HG02798 (cell line): ENCODE measurements at regions not wholly inside any gene's neighbourhood (a gene's known extent, or its start where the extent isn't known, plus 50 kb on each side); places are given as distances from the start of the nearest gene placed in this dataset.
"Not testable (repeated sequence)": the region's sequence is repeated elsewhere in the genome, so short reads cannot be mapped to it uniquely, and the experiment has no call there.

Source experiments
- ATAC-seq: cut with Tn5 transposase; IDR thresholded peaks from one replicate; pipeline ENCODE4 v1.9.1; 2021; ENCODE audit warnings: mild to moderate bottlenecking; ENCODE audit not compliant: unreplicated experiment, poor library complexity

DNA sequence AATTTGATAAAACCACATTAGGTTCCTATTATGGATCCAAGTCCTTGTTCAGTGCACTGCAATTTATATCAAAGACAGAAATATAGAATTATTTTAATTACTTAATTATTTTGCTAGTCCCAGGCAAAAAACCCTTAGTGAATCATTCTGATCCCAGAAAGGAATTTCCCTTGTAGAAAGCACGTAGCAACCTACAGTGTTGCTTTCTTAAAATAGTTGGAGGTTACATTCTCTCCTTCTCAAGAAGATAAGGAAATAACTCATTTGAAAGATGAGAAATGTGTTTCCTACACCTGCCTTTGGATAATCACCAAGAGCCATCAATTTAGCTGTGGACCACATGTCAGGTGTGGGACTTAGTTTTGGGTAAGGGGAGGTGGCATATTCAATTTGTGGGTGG is 434.9 kb downstream of the SHISA9 start:
- ATAC-seq = no peak

DNA sequence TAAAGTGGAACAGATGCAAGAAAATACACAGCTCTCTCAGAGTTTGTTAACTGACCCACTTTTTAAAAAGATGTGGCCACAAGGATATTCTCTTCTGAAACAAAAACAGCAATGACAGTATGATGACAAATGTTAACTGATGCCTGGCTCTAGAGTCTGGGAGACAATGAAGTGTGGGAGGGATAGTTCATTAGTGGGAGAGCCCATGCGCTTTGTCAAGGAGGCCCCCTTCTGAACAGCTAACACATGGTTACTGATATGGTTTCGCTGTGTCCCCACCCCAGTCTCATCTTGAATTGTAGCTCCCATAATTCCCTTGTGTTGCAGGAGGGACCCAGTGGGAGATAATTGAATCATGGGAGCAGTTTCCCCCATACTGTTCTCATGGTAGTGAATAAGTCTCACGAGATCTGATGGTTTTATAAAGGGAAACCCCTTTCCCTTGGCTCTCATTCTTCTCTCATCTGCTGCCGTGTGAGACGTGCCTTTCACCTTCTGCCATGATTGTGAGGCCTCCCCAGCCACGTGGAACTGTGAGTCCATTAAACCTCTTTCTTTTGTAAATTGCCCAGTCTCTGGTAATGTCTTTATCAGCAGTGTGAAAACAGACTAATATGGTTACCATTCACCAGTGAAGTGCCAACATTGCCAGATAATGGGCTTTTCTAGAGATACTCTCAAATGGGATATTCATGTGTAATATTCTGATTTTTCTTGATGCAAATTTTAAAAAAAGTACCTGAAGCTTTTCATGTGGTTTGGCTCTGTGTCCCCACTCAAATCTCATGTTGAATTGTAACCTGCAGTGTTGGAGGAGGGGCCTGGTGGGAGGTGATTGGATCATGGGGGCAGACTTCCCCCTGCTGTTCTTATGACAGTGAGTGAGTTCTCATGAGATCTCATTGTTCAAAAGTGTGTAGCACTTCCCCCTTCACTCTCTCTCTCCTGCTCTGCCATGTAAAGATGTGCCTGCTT is 435.8 kb downstream of the SHISA9 start:
- ATAC-seq = not testable (repeated sequence)

DNA sequence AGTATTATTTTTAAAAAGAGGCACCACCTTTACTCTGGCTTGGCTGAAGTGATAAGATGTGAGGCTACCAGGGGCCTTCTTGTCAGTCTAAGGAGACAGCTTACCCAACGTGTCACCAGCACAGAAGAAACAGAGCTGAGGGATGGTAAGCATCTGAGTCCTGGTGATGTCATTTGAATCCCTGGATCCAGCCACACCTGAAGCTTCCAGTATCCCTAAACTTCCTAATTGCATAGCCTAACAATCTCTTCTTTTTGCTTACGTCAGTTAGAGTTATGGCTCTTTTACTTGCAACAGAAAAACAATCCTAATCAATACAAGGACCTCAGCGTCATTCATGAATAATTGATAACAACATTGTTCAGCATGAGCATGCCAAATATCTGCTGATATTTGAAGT is 436.6 kb downstream of the SHISA9 start:
- no peak for ATAC-seq

DNA sequence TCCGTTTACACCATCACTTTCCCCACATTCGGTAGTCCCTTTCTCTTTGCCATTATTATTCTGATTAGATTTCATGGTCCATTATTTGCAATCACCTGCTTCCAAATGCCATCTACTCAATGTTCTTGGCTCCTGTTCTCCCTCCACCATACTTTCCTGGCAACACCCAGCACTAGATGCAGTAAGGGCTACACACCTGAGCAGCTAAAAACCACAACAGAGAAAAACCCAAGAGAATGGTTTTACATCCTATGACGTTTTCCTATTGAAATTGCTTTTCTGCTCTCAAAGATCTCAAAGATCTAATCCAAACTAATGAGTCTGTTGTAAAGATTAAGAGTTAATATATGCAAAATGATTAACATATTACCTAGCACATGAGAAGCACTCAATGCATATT is 441.3 kb downstream of the SHISA9 start:
- no peak for ATAC-seq

DNA sequence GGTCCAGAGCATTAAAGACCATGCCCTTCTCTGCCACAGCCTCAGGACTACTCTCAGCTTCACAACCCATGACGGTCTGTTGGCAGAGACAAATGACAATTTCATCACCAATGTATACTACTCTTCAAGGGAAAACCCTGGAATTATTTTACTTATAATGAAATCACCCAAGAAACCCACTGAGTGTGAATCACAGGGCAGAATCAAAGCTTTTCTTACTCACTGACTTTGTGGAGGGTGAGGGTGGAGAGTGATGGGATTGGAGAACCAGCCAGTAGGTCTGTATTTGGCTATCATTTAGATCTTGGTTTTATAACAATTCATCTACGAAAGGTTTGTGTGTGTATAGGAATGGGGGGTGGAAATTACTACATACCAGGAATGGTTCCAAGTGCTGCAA is 442.6 kb downstream of the SHISA9 start:
- no peak for ATAC-seq

DNA sequence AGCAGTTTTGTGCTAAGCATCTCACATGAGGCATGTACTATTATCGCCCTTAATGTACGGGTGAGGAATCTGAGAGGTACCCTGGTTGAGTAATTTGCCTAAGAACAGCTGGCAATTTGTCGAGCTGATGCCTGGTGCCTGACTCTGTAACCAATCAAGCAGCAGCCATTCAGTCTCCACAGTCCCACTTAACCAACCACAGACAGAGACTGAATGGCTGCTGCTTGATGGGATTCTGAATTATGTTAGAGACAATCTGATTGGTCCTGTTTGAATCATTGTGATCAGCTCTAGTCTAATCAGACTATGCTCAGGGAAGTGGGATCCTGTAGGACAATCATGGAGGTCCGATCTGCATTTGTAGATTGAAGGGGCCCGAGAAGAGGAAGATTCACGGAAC is 447.0 kb downstream of the SHISA9 start:
- no peak for ATAC-seq

DNA sequence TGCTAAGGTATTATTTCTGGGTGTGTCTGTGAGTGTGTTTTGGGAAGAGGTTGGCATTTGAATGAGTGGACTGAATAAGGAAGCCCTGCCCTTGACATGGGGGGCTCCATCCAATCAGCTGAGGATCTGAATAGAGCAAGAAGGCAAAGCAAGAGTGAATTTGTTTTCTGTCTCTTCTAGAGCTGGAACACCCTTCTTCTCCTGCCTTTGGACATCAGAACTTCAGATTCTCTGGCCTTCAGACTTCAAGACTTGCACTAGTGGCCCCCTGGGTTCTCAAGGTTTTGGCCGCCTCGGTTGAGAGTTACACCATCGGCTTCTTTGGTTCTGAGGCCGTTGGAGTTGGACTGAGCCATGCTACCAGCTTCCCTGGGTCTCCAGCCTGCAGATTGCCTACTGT is 448.6 kb downstream of the SHISA9 start:
- ATAC-seq = no peak

DNA sequence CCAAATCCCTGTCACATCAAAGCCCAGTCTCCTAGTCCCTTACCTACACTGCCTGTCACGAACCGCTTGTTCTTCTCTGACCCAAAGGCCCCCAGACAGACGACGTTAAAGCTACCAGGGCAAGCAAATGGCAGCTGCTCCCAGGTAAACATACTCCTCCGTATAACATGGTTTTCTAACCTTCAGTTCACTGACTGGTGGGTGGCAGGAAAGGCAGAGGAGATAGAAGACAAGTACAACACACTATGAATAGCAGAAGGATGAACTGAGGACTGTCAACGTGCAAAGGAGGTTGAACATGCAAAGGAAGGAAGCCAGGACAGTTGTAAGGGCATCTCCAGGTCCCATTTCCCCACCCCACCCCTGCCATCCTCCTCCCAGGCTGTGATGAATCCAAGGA is 449.8 kb downstream of the SHISA9 start:
- no peak for ATAC-seq

DNA sequence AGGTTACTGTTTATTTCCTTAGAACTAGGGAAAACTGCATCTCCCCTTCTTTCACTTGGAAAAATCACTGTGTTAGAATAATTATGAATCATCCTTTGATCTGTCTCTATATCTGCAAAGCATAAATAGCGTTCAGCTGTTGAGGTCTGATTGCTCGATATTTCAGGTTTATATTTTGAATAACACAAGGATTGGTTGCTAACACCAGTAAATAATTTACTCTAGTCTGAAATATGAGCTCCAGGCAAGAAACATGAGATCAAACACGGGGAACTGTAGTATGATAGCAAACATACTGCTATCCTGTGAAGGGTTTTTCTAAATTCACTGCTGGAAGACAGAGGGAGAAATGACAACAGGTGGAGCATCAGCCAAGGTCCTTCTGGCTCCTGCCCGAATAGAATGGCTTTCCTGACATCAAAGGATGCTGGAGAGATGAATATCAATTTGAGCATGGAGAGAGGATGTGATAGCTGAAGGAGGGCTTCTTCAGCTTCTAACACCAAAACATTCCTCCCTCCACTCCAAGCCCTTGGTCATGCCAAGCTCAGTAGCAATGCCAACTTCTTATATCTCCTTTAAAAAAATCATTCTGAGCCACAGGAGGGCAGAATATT is 450.3 kb downstream of the SHISA9 start:
- ATAC-seq = no peak

DNA sequence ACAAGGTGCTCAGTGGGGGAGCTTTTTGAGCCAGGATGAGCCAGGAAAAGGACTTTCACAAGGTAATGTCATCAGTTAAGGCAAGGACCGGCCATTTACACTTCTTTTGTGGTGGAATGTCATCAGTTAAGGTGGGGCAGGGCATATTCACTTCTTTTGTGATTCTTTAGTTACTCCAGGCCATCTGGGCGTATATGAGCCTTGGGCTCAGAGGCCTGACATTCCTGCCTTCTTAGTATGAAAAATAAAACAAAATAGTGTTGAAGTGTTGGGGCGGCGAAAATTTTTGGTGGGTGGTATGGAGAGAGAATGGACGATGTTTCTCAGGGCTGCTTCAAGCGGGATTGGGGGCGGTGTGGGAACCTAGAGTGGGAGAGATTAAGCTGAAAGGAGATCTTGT is 451.4 kb downstream of the SHISA9 start:
- ATAC-seq = not testable (repeated sequence)

DNA sequence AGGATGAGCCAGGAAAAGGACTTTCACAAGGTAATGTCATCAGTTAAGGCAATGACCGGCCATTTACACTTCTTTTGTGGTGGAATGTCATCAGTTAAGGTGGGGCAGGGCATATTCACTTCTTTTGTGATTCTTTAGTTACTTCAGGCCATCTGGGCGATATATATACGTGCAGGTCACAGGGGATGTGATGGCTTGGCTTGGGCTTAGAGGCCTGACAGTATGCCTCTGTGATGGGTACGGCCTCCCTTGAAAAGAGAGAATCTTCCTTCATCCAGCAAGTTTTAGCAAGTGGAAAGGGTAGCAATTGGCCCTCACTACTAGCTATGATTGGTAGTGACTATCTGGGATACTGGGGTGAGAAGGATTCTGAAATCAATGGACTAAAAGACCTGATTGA is 456.4 kb downstream of the SHISA9 start:
- ATAC-seq = not testable (repeated sequence)

DNA sequence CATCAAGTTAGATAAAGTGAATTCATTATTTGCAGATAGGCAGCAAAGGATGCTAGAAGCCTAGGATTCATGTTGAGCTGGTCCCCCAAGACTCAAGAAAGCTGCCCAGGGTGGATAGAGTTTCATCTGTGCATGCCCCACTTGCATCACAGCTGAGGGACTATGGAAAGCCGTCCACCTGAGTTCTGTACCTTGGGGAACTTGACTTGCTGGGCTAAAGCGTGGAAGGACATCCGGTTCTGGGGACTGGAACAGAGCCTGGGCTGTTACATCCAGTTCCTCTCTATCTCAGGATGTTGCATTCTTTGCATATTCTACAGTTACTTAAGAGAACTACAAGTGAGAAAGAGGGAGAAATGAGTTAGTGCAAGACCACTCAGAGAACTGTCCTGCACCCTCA is 458.4 kb downstream of the SHISA9 start:
- no peak for ATAC-seq

DNA sequence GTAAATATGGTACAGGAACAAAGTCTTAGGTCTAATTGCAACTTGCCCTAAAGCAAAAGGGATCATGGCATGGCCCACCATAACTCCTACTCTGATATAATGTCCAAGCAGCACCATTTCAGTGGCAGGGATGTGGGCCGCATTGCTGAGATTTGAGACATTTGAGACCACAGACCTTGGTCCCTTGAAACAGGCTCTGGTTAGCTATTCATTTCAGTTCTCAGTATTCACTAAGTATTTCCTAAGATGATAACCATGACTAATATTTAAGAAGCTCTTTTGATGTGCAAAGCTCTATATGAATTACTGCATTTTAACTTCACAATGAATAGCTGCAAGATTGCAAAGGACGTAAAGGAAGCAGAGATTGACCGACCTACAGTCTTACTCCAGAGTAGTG is 471.0 kb downstream of the SHISA9 start:
- no peak for ATAC-seq

DNA sequence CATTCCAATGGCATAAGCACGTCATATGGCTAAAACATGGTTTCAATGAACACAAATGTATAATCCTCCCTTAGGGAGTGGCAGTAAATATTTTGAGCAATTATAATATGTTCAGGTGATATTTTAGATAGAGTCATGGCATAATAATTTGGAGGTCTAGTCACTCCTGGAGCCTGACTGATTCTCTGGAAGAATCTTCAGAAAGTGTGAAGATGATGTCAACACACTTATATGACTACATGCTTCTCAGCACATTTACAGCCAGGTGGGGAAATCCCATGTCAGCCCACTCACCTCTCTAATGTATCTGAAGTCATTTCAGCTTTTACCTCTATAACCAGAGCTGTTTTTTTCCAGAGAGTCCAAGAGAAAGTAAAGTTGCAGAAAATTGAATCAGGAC is 474.8 kb downstream of the SHISA9 start:
- no peak for ATAC-seq

DNA sequence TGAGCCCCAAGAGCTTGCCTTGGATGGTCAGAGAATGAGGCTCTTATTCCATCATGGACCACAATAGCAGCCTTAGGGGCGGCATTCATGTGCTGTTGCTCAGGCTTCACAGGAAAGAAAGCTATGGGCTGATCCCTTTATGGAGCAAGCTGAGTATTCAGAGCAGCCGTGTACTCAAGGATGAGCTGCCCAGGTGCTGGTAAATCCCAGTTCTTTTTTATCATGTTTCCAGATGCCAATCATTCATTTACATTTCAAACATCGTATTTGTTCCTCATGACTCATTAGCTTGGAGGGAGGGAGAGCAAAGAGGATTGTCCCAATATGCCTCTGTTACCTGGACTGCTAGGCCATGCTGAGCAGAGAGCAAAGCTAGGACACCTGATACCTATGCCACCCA is 475.7 kb downstream of the SHISA9 start:
- no peak for ATAC-seq

DNA sequence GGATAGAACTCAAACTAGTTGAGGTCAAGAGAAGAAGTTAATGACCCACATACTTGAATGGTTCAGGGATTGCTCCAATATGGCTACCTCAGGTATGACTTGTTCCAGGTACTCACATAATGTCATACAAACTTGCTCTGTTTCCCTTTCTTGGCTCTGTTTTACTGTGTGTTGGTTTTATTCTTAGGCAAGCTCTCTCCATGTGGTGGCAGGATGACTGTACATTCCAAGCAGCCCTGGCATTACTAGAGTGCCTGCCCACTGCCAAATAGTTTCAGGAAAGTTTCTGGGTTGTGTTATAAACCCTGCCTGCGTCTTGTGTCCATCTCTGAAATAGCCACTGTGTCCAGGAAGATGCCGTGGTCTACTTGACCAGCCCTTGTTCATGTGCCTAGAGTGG is 476.8 kb downstream of the SHISA9 start:
- ATAC-seq = no peak

DNA sequence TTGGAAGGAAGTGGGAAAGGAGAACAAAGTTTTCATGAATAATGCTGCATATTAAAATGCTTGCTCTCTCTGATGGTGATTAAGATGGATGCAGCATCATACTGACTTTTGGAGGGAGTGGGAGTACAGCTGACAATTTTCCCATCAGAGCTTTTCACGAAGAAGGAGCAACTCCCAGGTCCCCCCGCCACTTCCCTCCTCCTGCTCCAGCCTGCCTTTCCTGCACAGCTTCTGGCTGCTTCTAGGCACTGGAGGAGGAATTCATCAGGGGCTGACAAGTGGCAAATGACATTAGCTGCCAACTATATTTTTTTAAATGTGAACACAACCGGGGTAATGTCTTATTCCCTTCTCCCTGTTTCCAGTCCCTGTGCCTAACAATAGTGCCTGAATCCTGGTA is 477.9 kb downstream of the SHISA9 start:
- ATAC-seq = no peak

DNA sequence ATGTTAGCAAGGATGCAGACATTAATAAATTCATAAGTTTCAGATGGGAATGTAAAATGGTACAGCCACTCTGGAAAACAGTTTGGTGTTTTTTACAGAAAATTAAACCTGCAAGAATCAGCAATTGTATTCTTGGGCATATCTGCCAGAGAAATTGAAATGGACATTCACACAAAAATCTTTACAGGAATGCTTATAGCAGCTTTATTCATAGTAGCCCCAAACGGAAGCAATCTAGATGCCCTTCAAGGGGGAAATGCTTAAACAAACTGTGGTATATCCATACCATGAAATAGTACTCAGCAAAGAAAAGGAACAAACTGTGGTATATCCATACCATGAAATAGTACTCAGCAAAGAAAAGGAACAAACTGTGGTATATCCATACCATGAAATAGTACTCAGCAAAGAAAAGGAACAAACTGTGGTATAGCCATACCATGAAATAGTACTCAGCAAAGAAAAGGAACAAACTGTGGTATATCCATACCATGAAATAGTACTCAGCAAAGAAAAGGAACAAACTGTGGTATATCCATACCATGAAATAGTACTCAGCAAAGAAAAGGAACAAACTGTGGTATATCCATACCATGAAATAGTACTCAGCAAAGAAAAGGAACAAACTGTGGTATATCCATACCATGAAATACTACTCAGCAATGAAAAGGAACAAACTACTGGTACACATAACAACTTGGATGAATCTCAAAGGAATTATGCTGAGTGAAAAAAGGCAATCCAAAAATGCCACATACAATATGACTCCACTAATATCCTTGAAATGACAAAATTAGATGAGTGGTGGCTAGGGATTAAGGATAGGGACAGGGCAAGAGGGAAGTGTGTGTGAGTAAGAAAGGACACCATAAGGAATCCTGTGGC is 484.0 kb downstream of the SHISA9 start:
- not testable (repeated sequence) for ATAC-seq

DNA sequence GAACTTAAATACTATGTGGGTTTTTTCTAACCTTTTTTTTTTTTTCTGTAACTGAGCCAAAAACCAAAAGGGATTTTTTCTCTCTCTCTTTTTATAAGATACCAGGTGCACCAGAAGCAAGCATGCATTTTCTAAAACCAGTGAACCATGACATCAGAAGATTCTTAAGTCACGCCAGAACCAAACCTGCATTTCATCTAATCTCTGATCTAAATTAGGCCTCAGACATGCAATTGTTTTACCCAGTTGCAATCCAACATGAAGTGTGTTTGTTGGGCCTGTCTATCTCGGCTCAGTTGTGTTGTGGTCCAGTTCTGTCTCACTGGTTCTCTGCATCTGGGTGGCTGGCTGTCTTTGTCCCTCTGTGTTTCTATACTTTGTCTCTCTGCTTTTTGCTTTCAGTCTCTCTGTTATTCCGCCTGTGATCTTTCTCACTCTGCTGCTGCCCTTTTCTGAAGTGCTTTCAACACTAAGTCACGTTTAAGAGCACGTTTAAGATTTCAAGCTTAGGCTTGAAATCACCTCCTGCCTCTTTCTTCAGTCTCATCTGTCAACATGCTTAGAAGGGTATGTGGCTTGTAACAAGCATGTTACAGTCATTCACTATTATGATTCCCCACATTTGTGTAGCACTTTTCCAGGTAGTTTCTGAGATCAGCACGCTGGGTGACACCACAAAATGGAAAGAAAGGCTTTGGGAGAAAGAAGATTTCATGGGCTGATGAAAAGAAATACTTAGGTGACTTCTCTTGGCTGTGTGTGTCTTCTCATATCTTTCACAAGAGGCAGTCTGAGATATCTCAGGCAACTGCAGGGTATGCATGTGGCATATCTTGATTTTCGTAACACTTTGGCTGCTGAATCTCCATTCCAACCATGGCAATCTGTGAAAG is 488.9 kb downstream of the SHISA9 start:
- peak; percentile 72 for ATAC-seq

DNA sequence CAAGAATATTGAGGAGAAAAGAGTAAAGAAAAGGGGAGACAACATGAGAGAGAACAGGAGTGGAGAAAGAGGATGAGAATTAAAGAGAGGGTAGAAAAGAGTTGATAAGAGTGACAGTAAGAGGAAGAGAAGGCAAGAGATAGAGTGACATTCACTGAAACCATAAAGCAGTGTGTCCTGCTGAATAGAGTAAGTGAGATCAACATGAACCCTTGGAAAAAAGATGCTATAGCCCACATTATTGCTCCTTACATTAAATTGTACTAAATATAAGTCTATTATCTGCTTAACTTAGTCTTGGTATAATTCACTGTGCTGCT is 489.5 kb downstream of the SHISA9 start:
- ATAC-seq = no peak
